Stimulated activated CD8-positive, alpha-beta memory T cell treated with anti-CD3 and anti-CD28 coated beads, Interleukin-7, amount 100 ng/mL, for 4 hours (primary cell): ENCODE measurements at regions not wholly inside any gene's neighbourhood (a gene's known extent, or its start where the extent isn't known, plus 50 kb on each side); places are given as distances from the start of the nearest gene placed in this dataset.
"Not testable (repeated sequence)": the region's sequence is repeated elsewhere in the genome, so short reads cannot be mapped to it uniquely, and the experiment has no call there.

Experiments
- DNase-seq, 2 donors: peaks; one replicate each; pipeline ENCODE4 v3.0.0-alpha.2; 2020; ENCODE audit warnings: low read depth in 2 of 2

GRCh38 chr5:89229331-89230070, 346.5 kb upstream of the MEF2C start:
- DNase-seq: no peak

DNA sequence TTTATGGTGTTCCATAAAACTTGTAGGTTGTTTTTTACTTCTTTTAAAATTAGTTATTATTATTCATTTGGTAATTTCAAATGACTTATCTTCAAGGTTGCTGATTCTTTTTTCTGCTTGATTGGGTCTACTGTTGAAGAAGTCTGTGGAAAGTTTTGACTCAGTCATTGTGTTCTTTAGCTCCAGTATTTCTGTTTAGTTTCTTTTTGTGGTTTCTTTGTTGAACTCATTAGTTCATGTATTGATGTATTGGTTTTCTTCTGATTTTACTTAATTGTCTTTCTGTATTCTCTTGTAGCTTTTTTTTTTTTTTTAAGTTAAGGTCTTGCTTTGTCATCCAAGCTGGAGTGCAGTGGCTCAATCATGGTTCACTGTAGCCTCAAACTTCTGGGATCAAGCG, 345.4 kb upstream of the MEF2C start:
- no peak for DNase-seq

DNA sequence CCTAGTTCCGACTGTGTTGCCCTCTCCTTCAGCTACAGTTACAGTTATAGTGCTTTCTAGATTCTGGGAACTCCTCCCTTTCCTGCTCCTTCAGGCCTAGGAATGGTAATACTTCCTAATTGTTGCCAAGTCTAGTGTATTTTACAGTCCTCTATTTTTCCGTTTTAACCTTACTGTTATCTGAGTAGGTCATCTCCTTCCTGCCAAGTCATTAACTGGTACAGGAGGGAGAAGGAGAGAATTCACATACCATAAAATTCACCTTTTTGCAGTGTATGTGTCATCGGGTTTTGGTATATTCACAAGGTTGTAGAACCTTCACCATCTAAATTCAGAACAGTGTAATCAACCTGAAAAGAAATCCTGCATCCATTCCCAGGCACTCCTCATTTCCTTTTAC, 335.4 kb upstream of the MEF2C start:
- no peak for DNase-seq

DNA sequence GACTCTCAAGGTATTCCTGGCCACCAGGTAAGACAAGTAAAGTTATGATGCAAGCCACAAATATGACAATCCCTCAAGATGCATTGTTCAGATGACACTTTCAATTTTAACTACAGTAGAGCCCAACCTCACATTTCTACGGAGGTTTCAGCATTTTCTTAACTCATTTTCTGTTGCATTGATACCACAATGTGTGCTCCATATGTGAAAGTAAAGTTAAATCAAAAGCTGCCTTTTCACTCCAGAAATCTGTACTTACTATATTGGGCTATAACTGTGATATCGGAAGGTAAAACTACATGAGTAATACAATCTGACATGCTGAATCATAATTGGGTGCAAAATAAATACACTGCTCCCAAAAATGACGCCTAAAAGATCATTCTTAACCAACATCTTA, 333.6 kb upstream of the MEF2C start:
- no peak for DNase-seq

GRCh38 chr5:89213573-89213972, 330.6 kb upstream of the MEF2C start:
- no peak for DNase-seq

- no peak for DNase-seq
These were observed 328.9 kb upstream of the MEF2C start for GRCh38 chr5:89211836-89212235.

DNA sequence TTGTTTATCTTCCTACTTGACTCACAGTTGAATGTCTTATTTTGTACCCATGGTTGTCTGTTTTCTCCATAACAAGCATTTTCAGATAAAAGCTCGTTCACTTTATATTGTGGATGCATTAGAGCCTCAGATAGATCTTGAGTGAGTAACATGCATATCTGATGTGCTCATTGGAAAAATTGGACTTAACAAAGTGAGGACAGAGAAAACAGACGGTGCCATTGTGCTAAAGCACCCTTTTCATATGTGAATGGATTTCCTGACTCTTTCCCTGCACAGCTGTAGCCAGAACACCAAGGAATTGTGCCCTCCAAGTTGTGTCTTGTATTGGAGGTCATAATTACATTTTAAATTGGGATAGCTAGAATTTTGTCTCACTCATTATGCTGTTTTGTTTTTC, 325.8 kb upstream of the MEF2C start:
- no peak for DNase-seq

DNA sequence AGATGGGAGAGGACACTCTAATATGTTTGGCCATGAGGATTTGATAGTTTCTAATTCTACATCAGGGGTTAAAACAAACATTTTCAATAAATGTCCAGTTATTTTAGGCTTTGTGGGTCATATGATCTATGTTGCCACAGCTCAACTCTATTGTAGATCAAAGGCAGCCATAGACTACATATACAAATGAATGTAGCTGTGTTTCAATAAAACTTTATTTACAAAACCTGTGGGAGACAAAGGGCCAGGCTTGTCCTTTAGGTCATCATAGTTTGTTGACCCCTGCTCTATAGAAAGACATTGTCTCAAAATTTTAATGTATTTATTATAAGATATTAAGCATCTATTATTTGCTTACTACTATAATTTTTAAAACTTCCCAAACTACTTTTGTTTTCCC, 325.4 kb upstream of the MEF2C start:
- no peak for DNase-seq

GRCh38 chr5:89204756-89205155, 321.8 kb upstream of the MEF2C start:
- no peak for DNase-seq

DNA sequence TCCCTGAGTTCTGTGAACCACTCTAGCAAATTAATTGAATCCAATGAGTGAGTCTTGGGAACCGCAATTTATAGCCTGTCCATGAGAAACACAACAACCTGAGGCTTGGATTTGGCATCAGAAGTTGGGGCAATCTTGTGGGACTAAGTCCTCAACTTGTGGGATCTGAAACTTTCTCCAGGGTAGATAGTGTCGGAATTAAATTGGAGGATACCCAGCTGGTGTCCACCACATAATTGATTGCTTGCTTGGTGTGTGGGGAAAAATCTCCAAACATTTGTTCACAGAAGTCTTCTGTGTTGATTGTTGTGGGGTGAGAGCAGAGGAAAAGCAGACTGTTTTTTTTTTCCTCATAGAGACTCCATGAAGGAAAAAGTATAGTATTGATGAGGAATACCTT, 320.6 kb upstream of the MEF2C start:
- no peak for DNase-seq

DNA sequence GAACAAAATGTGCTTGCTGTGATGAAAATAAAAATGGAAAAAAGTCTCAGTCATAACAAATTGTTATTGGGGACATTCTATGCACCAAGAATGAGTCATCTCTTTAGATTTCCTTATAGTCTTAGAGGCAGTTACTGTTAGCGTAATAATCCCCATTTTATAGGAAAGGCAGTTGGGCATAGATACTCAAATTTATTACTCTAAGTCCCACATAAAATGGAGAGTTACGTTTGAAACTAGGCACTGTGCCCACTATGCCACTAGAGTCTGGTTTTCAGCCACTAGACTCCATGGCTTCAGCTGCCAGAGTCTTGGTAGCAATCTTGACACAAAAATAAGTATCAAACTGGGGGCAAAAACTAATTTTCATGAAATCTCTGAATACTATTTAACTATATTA, 317.9 kb upstream of the MEF2C start:
- DNase-seq: no peak

GRCh38 chr5:89199306-89199705, 316.3 kb upstream of the MEF2C start:
- DNase-seq: no peak

DNA sequence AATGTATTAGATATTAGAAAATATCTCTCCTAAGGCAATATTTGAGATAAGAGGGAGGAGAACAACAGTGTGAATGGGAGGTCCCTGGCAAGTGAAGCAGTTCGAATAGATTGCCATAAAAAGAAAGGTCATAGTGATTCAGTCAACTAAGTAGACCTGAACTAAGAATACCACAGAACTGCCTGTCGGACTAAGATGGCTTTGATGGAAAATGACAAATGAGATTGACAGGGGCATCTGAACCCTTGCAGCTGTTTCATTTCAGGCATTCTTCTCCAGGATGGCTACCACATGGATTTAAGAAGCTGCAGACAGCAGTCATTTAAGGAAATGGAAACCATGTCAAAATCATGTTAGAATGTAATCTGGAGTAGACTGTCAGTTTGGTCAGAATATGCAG, 308.4 kb upstream of the MEF2C start:
- DNase-seq: no peak

DNA sequence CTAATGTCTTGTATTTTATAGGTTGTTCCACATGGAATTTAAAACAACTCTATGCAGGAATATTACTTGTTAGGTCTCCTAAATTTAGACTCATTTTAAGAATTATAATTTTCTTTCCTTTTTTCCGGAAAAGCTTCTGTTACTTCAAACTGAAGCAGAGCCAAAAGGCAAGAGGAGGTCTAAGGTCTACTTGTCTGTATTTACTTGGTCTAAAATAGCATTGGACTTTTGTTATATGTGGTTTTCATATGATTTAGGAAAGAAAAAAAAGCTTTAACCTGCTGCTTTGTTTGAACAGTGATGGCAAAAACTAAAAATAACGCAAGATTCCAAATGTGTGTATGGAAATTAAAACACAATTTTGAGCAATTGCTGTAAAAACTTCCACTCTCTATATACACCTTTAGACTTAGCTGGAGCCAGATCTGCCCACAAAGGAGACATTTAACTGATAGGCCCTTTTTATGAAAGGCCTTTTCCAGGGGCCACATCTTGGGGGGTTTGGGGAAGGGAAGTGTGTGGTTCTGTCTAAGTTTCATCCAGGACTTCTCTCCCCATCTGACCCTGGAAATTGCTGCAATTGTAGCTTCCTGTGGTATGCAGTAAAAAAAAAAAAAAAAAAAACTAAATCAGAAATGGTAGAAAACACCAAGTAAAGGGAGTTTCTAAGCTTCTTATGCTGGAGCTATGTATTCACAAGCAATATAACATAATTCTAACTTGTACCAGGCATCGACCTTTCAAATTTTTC, 307.7 kb upstream of the MEF2C start:
- no peak for DNase-seq

- DNase-seq: no peak
These were observed 305.0 kb upstream of the MEF2C start for GRCh38 chr5:89187883-89188465.

DNA sequence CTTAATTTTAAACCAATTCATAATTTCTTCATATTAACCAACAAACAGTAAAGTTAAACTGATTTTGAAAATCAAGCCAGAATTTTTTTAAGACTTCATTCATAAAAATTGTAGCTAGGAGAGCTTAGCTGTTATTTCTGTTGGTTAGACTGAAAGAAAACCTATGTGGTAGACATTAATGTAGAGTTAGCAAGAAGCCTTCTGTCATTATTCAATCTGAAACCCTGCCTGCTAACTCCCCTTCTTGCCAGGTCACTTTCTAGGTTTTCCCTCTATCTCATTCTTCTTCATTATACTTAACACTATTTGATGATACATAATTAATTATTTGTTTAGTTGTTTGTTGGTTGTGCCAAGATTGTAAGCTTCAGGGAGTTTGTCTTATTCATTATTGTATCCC, 304.3 kb upstream of the MEF2C start:
- DNase-seq: no peak

GRCh38 chr5:89181546-89181945, 298.6 kb upstream of the MEF2C start:
- no peak for DNase-seq

GRCh38 chr5:89179731-89180130, 296.7 kb upstream of the MEF2C start:
- DNase-seq: no peak

DNA sequence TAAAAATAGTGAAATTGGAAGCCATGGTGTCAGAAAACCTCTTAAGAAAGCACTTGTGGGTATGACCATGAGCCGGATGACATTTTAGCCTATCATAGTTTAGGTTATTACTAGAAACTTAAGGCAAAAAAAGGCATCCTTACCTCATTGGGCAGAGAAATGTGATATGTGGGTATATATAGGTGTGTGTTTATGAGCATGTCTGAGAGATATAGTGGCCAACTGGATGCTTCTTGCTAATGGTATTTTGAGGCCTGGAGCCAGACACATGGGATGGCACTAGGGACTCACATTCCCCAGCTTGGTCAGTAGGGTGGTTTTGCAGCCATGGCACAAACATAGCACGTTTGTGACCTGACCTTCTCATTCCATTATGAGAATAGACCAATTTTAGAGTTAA, 295.6 kb upstream of the MEF2C start:
- no peak for DNase-seq

DNA sequence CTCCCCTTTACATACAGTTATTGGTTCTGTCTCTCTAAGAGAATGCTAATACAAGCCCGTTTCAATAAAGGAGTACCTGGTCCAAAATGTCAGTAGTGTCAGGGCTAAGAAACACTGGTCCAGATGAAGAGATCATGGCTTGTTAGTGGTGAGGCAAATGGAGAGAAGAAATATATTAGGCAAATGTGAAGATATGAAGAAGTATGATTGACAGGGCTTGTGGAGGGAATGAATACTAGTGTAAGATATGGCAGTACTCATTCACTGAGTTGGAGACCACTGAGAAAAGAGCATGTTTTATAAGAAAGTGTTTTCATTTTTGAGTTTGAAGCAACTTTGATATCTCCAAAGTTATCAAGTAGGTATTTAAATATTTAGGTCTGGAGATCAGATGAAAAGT, 290.5 kb upstream of the MEF2C start:
- DNase-seq: no peak

DNA sequence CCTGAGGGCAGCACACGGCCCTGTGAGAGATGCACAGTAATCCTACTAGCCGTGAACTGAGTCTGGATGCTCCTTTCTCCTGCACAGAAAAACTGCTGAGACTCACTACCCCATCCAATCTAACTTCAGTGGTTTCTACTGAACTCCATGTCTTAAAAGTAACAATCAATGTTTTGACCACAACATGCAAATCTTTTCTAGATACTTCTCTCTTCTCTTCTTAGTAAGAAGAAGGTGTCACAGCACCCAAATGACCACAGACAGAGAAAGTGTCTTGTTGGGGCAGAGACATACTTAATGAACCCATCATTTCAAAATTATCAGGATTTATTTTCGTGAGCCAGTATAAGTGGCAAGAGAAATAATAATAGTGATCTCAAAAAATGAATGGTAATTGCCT, 285.8 kb upstream of the MEF2C start:
- no peak for DNase-seq

- not testable (repeated sequence) for DNase-seq
These were observed 281.7 kb upstream of the MEF2C start for GRCh38 chr5:89164703-89165102.

GRCh38 chr5:89156226-89156625, 273.2 kb upstream of the MEF2C start:
- no peak for DNase-seq
